Activated CD8-positive, alpha-beta memory T cell treated with anti-CD3 and anti-CD28 coated beads for 36 hours (primary cell): ENCODE measurements at regions not wholly inside any gene's neighbourhood (a gene's known extent, or its start where the extent isn't known, plus 50 kb on each side); places are given as distances from the start of the nearest gene placed in this dataset.

ENCODE experiments used
- CTCF ChIA-PET: fragments of 350-600 bp; sonication (Branson Sonifier 250); formaldehyde crosslinking; loops from one replicate; lab custom pipeline; 2021; ENCODE audit warnings: antibody characterized with exemption; lab: Charles Lee
- POLR2A ChIA-PET: fragments of 350-600 bp; sonication (Branson Sonifier 250); formaldehyde crosslinking; loops from one replicate; lab custom pipeline; 2021; ENCODE audit warnings: antibody characterized with exemption; lab: Charles Lee

DNA sequence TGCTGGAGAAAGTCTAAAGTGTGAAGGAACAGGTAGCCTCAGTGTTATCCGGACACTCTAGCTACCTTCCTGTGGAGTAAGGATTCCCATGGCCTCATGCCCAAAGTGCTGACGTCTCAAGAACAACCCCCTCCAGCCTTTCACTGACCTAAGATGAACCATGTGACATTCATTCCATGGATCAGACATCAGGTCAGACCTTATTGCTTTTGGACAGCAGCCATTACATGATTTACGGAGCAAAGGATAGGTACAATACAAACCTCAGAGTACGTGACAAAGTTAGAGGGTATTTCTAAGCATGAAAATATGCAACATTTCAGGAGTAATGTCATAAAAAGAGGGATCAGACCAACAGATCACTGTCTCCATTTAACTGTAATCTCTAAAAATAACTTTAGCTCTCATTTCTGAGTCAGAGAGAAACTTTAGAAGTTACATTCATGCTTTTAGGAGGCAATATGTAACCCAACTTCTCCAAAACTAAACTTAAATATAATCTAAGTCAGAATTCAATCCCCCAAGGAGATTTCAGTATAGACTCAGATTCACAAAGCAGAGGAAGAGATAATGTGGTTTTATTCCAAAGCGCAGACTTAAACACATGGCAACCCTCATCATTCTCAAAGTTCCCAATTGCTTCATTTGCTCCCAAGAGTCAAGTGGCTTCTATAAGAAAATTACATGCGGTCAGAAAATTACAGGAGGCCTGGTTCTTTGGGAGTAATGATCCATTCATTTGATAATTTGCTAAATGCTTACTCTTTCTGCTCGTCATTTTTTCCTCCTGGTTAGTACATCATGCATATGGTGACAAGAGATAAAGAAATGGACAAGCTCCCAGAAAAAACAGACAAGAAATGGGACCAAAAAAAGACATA lies 280.4 kb downstream of the SETD4 start:
- CTCF ChIA-PET, result no interaction called here
- POLR2A ChIA-PET, result no interaction called here

DNA sequence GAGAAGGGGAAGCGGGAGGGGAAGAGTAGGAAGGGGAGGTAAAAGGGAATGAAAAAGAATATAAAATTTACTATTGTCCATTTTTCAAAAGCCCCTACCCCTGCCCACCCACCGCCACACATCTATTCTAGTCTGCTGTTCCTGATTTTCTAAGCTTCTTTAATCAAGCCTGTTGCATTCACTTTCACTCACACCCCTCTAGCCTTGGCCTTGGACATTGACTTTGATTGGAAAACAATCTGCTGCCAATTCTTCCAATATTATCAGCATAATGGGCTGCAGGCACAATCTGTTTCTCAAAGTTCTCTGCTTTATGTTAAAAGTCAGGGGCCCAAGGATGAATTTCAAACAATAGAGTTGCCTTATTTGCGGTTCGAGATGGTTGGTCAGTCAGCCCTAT lies 281.2 kb downstream of the SETD4 start:
- ChIA-PET CTCF (no interaction called here), POLR2A (no interaction called here)

DNA sequence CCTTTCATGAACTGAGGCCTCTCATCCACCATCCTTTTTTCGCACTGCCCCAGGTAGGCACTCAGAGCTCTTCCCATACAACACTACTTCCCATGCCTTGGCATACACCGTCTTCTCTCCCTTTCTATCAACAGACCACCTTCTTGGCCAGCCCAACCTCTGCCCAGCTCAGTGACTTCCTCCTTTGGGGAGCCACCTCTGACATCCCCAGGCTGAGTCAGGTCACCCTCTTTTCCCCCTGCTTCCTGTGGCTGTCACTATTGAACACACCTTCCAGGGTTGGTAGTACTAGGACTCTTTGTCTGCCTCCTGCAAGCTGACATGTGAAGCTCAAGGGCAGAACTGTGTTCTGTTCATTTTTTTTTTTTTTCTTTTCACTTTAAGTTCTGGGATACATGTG lies 283.2 kb downstream of the SETD4 start:
- ChIA-PET CTCF (no interaction called here), POLR2A (no interaction called here)

DNA sequence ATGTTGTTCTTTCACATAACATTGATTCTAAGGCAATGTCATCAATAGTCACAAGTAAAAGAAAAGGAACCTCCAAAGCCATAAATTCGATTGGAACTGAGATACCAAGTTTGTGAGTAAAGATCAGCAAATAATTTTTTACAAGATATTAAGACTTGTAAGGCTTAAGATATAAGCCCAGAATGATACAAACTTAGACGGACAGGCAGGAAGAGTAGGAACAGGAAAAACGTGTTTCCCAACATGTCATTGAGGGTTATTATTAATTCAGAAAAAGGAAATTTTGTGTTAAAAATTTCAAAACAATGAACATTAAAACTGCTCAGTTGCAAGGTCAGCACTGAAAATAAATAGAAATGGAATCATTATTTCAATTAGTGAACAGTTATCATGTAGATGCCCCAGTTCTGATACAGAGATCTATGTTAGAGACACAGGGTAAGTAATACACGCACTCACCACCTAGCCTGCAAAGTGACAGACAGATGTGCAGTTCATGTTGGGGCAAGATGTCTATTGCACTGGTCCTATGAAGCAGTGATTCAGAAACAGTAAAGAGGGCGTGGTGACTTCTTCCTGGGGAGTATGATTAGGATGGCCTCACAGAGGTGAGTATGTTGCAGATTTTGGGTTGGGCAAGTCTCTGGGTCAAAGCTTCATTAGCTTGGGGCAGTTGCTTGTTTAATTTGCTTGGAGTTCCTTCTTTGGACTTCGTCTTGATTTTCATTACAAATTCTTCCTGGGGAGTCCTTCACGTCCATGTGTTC lies 284.4 kb downstream of the SETD4 start:
- POLR2A ChIA-PET, result no interaction called here
- CTCF ChIA-PET, result no interaction called here

DNA sequence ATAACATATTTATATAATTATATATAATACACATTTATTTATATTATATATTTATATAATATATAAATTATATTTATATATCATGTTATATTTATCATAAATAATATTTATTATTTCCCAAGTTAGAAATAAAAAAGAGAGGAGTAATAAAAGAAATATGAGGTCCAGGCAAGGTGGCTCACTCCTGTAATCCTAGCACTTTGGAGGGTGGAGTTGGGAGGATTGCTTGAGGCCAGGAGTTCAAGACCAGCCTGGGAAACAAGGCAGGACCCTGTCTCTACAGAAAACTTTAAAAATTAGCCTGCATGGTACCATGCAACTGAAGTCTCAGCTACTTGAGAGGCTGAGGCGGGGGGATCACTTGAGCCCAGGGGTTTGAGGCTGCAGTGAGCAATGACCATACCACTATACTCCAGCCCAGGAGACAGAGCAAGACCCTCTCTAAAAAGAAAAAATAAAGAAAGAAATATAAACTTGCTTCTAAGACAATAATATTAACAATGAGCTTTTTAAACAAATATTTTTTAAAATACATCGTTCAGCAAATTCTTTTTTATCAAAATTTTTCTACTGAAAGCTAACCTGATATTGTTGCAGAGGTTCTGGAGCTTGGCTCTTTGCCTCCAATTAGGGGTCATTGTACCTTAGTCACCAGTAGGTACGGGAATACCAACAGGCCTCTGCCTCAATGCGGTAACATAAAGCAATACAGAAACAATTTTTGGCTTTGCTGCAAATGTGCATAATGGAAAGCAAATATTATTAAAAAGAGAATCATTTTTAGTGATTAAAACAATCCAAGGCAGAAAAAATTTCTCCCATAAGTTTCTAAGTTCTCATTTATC lies 290.0 kb downstream of the SETD4 start:
- ChIA-PET POLR2A (no interaction called here), CTCF (no interaction called here)

DNA sequence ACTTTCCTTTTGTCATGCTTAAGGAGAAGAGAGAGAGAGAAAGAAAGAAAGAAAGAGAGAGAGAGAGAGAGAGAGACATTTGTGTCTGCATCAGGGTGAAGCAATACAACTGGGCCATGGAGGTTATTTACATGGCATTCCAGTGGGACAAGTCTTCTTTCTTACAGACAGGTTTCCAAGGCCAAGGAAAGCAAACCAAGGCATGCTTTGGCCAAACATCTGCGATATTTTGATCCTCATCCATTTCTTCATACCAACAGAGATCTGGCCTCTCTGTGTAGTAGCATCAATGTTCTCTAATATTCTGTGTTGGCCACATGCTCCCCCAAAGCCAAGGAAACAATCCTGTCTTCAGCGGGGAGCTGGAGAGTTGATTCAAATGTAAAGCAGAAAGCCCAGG lies 292.1 kb downstream of the SETD4 start:
- POLR2A ChIA-PET, result no interaction called here
- CTCF ChIA-PET, result interaction anchor here (0.6 kb wide), 1 partner anchor 1044 kb away, joined by 3 read pairs; no protein-coding TSS in a partner anchor

DNA sequence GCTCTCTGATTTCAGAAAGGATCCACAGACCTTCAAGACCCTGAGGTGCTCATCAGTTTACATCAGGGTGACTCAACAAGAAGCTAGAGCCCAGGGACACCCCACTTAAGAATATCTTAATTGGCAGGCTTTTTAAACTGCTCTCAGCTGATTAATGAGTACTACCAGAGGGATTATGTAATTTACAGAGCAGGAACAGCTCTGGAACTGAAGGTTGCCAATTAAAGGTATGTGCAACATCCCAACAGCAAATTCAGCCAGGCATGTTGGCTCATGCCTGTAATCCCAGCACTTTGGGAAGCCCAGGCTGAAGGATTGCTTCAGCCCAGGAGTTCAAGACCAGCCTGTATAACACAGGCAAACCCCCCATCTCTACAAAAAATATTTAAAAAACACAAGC lies 295.7 kb downstream of the SETD4 start:
- ChIA-PET CTCF (no interaction called here), POLR2A (no interaction called here)

DNA sequence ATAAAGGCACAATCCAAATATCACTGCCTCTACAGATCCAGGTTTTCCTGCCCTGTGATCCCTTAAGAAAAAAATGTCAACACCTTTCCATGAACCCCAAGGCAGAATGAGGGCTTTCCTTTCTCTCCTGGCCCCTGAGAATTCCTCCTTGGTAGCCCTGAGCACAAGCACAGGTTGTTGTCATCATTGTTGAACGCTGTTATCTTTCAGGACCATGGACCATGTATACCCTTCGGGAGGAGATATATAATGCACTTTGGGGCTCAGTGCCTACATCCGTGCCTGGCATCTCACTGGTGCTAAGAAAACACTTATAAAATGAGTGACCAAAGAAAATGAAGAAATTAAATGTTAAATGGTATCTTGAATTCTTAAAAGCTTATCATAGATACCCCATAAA lies 296.2 kb downstream of the SETD4 start:
- CTCF ChIA-PET, result no interaction called here
- POLR2A ChIA-PET, result no interaction called here

DNA sequence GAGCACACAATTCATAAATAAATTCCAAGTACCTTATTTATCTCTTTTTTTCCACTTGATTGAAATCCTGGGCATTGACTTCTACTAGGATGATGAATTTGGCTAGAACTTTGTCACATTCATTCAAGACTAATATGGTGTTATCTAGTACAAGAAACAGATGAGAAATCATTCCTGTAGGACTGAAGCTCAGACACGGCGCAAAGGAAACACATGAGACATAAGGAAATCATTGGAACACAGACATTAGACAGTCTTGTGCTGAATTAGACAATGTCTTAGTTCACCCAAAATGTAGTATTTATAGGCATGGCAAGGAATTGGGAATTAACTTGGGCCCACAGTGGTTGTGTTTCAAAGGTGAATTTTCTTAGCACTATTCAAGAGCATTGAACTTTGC lies 305.7 kb downstream of the SETD4 start:
- POLR2A ChIA-PET, result no interaction called here

DNA sequence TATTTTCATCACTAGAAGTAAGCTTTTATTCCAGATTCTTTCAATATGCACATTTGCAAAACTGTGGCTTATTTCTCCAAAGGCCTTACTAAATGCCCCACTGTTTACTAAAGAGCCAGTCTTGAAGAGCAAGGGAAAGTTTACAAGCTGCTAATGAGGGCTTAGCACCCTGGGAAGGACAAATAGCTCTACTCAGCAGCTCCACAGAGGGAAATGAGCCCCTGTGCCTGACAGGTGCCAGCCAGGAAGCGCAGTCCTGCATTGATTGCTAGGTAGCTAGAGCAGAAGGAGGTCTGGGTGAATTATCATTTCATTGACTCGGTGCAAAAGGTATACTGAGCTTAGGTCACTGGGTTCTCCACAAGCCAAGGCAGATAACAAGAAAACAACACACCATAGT lies 307.0 kb downstream of the SETD4 start:
- POLR2A ChIA-PET, result no interaction called here
- CTCF ChIA-PET, result no interaction called here

More for the DNA sequence above, 305.7 kb downstream of the SETD4 start:
- CTCF ChIA-PET, result no interaction called here

DNA sequence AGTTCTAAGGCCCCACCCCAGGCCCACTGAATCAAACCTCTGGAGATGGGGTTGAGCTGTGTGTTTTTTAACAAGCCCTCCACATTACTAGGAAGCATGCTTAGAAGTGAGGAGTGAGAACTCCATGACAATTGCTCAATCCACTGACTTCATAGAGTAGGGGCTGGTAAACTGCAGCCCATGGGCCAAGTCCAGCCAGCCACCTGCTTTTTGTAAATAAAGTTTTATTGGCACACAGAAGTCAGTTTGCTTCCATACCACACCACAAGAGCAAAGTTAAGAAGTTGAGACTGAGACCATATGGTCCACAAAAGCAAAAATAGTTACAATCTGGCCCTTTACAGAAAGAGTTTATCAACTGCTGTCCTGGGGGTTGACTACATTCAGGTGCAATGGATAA lies 309.2 kb downstream of the SETD4 start:
- ChIA-PET CTCF (no interaction called here), POLR2A (no interaction called here)

DNA sequence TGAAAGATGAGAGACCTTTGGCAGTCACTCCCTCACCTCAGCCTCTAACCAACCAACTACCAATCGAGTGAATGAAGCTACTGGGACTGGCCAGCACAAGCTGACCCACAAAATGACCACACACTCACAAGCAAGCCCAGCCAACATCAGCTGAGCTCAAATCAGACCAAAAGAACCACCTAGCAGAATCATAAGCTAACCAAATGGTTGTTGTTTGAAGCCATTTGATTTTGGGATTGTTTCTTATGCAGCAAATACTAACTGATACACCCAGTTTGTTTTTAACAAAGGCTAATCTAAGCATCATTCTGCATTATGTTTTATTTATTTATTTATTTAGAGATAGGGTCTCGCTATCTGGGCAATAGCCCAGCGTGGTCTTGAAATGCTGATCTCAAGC lies 310.4 kb downstream of the SETD4 start:
- ChIA-PET CTCF (no interaction called here), POLR2A (no interaction called here)

DNA sequence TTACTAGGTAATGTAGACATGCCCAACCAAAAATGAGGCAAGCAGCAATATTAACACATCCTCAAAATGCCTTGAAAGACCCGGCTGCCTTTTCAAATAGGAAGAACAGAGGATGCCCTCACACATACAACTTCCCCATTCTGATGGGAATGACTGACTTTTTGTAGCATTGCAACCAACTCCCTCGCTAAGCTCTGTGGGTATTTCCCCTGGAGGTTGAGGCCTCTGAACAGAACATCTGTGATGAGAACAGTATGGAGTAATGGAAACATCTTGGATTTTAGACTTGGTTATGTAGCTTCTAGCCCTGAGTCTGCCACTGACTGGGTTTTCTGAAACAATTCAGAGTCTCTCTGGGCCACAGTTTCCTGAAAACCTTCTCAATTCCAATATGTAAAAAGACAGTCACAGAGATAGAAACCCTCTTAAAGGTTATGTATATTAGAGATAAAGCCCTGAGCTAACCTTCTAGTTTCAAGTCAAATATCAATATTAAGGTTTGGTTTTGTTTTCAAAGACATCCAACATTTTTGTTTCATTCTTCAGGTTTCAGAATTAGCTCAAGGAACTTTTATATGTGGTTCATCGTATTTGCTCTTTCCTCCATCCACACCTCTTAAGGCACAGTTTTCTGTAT lies 311.5 kb downstream of the SETD4 start:
- CTCF ChIA-PET, result no interaction called here

DNA sequence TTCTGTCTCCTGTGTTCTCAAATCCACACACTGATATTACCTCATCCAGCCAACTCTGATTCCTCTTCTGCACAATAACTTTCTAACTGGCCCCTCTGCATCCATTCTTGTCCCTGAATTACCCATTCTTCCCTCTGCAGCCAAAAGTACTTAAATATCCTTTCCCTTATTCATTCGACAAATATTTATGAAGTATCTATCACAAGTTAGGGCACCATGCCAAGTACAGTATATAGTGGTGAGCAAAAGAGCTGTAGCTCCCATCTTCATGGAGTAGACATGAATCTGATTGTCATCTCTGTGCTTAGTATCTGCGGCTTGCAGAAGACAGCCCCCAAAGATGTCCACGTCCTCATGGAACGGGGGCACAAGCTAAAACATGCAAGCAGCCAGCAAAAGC lies 316.8 kb downstream of the SETD4 start:
- ChIA-PET CTCF (no interaction called here), POLR2A (no interaction called here)

More for the DNA sequence above, 311.5 kb downstream of the SETD4 start:
- POLR2A ChIA-PET, result no interaction called here

DNA sequence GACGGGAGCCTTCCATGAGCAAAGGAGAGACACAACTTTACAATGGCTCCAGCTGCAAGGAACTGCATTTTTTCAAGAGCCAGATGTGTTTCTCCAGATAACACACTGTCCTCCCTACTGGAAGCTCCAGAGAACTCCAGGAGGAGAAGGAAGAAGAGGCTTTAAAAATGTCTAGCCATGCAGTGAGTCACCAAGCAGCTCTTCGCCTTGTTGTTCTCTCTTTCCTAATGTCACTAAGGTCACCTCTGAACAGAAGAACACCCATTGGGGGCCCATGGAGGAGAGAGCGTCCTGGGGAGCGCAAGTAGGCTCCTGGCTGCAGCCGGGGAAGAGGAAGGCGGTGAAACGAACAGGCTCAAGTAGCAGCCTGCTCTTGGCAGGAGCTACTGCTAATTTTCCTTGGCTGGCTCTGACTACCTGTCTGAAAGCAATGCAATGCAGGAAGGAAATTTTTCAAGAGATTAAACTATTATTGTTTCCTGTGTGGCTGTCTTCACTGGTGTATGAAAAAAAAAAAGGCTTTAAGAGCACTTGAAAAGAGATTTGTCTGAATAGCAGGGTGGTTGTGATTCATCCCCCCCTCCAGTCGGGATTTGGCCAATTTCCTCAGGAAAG lies 321.9 kb downstream of the SETD4 start:
- ChIA-PET POLR2A (no interaction called here), CTCF (no interaction called here)

DNA sequence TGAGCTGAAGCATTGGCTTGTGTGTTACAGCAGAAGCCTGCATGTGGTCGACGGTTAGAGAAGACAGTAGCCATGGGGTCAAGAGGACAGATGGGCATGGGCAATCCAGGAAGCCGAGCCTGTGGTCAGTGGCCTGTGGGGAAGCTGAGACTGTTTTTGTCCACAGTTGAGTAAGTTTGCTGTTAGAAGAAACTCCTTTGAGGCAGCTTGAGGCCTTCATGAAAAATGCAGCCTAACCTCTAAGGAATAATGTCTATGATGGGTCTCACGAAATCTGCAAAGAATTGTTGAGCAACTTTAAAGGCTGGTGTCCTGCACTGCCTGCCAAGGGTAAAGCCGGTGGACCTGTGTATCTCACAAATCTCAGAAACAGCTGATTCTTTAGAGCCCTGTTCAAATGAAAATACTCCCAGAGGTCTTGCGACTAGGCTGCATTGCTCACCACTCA lies 322.4 kb downstream of the SETD4 start:
- ChIA-PET CTCF (no interaction called here), POLR2A (no interaction called here)

DNA sequence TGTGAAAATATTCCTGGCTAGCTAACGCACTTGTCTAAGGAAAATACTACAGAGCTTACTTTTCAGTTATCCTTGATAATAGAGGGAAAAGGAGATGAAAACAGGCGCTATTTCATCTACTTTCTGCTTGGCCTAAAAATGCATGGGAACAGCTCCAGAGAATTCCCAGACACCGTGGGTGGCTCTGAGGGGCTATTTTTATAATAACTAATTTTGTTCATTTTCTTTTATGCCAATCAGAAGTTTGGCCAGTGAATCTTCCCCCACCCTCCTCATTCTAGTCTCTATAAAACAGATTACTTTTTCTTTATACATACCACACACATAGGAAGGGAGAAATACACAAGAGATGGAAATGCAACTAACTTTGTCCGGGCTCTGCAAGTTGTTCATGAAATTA lies 322.9 kb downstream of the SETD4 start:
- ChIA-PET CTCF (no interaction called here), POLR2A (no interaction called here)

DNA sequence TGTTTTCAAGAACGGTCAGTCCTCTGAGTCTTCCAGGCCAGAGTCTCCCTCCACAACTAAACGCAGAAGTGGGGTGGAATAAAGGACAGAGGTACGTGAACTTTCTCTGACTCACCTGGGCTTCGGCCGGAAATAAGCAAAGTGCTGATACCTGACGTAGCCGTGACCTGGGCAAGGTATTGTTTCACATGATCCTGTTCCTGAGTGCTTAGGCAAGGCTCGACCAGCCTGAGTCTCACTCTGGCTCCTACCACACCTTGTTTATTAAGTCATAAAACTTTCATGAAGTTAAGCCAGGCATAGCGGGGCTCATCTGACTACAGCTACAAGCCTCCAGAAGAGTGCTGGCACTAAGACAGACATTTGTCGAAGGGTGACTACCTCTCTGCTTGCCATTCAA lies 327.5 kb downstream of the SETD4 start:
- ChIA-PET CTCF (no interaction called here), POLR2A (no interaction called here)

DNA sequence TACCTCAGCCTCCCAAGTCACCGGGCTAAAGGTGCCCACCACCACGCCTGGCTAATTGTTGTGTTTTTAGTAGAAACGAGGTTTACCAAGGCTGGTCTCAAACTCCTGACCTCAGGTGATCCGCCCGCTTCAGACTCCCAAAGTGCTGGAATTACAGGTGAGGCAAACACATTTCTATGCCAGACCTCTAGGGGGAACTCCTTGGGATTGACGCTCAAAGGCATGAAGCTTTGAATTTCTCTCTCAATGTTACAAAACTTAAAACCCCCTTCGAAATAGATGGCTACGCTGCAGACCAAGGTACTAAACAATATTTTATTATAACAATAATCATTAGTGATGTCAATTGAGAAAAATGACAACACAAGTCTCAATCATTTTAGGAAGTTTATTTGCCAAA lies 330.0 kb downstream of the SETD4 start:
- ChIA-PET POLR2A (no interaction called here), CTCF (no interaction called here)
